ENCODE measurements at regions not wholly inside any gene's neighbourhood (a gene's known extent, or its start where the extent isn't known, plus 50 kb on each side); places are given as distances from the start of the nearest gene placed in this dataset.

- TF ChIP-seq, protein P1, sequence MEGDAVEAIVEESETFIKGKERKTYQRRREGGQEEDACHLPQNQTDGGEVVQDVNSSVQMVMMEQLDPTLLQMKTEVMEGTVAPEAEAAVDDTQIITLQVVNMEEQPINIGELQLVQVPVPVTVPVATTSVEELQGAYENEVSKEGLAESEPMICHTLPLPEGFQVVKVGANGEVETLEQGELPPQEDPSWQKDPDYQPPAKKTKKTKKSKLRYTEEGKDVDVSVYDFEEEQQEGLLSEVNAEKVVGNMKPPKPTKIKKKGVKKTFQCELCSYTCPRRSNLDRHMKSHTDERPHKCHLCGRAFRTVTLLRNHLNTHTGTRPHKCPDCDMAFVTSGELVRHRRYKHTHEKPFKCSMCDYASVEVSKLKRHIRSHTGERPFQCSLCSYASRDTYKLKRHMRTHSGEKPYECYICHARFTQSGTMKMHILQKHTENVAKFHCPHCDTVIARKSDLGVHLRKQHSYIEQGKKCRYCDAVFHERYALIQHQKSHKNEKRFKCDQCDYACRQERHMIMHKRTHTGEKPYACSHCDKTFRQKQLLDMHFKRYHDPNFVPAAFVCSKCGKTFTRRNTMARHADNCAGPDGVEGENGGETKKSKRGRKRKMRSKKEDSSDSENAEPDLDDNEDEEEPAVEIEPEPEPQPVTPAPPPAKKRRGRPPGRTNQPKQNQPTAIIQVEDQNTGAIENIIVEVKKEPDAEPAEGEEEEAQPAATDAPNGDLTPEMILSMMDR (IDR thresholded peaks at IDR 0.05; ENCODE audit: low read depth, low read length, missing control alignments) = no peak
- no peak overlapping the region for H3K4me3 ChIP-seq (ENCODE audit: low read depth, low read length)
- no peak for DNase-seq (ENCODE audit: low read depth)
Measured at GRCh38 chr1:221228594-221228993, 349.4 kb downstream of the HLX start.

- H3K4me3 ChIP-seq (ENCODE audit: low read depth, low read length) = no peak overlapping the region
- TF ChIP-seq, protein P1 (IDR thresholded peaks at IDR 0.05; ENCODE audit: low read depth, low read length, missing control alignments) = no peak
- no peak for DNase-seq (ENCODE audit: low read depth)
Measured at GRCh38 chr1:221230605-221231004, 351.4 kb downstream of the HLX start.

DNA sequence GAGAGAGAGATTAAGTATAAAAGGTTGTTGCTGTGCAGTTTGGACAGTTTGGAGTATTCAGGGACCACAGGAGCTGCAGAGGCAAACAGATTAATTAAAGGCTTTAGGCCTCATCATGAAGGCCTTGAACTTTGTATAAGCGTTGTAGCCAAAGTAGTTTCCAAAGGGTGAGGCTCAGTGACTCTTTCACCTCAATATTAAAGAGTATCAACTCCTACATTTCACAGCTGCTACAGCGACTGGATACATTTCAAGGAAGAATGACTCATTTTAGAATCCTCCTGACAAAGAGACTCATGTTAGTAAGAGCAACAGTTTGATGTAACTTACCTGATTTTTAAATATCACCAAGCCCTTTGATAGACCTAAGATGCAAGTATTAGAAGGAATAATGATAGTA, 355.5 kb downstream of the HLX start:
- no peak overlapping the region for H3K4me3 ChIP-seq (ENCODE audit: low read depth, low read length)
- no peak for DNase-seq (ENCODE audit: low read depth)
- TF ChIP-seq, protein P1 (IDR thresholded peaks at IDR 0.05; ENCODE audit: low read depth, low read length, missing control alignments) = no peak

DNA sequence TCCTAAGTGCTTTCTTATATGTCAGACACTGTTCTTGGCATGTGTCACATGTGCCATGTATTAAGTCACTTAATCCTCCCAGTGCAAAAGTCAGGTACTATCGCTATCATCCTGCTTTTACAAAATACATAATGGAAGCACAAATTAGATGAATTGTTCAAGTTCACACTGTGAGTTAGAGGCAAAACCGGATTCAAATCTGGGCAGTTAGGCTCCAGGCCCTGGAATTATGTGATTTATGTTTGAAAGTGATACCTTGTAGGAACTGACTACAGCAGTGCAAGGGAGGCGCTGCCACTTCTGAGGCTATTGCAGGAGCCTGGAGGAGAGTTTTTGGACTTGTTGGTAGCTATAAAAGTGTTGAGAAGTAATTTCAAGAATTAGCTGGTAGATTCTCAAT, 358.3 kb downstream of the HLX start:
- DNase-seq (ENCODE audit: low read depth) = no peak
- TF ChIP-seq, protein P1 (IDR thresholded peaks at IDR 0.05; ENCODE audit: low read depth, low read length, missing control alignments) = no peak
- H3K4me3 ChIP-seq (ENCODE audit: low read depth, low read length) = no peak overlapping the region

- no peak overlapping the region for H3K4me3 ChIP-seq (ENCODE audit: low read depth, low read length)
- DNase-seq (ENCODE audit: low read depth) = no peak
- TF ChIP-seq, protein P1 (IDR thresholded peaks at IDR 0.05; ENCODE audit: low read depth, low read length, missing control alignments) = no peak
Measured at GRCh38 chr1:221239181-221239580, 359.9 kb downstream of the HLX start.

GRCh38 chr1:221239792-221240191, 360.5 kb downstream of the HLX start:
- TF ChIP-seq, protein P1 (IDR thresholded peaks at IDR 0.05; ENCODE audit: low read depth, low read length, missing control alignments) = no peak
- no peak overlapping the region for H3K4me3 ChIP-seq (ENCODE audit: low read depth, low read length)
- DNase-seq (ENCODE audit: low read depth) = no peak

DNA sequence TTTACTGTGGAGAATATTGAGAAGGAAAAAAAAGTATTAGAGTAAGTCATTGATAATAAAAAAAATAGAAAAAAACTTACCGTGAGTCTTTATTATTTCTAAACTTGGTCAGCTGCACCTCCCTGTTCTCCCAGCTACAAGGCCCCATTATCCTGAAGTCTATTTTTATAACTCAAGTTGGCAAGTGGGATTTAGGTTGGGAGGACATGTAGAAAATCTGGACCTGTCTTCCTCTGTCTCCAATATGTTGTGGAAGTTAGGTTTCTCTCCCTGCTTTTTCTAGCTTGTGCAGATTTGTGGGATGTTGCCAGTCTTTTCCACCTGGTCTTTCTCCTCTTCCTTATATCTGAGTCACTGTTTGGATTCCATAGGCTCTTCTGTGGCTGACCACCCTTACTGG, 361.4 kb downstream of the HLX start:
- DNase-seq (ENCODE audit: low read depth) = no peak
- TF ChIP-seq, protein P1 (IDR thresholded peaks at IDR 0.05; ENCODE audit: low read depth, low read length, missing control alignments) = no peak

More for the DNA sequence above, 361.4 kb downstream of the HLX start:
- no peak overlapping the region for H3K4me3 ChIP-seq (ENCODE audit: low read depth, low read length)
